Astrocyte (in vitro differentiated cells and primary cell): ENCODE measurements at regions not wholly inside any gene's neighbourhood (a gene's known extent, or its start where the extent isn't known, plus 50 kb on each side); places are given as distances from the start of the nearest gene placed in this dataset.

Experiments used
- DNase-seq: peaks from one replicate; pipeline ENCODE4 v3.0.0-alpha.2; 2010; ENCODE audit warnings: low read depth
- FAIRE-seq: peaks from 2 replicates; lab custom pipeline; 2011; peaks lifted over from hg19 to GRCh38; lab: Jason Lieb, UNC
- H2AFZ ChIP-seq: 2 replicates; pipeline ENCODE4 v1.6.0; 2012; ENCODE audit warnings: low read depth, low read length, inconsistent platforms
- H3K27ac ChIP-seq: 2 replicates; pipeline ENCODE4 v1.5.1; 2011; ENCODE audit warnings: low read depth, low read length, inconsistent platforms
- H3K27me3 ChIP-seq: 2 replicates; pipeline ENCODE4 v1.6.0; 2011; ENCODE audit warnings: low read length, inconsistent platforms; ENCODE audit not compliant: insufficient read depth
- H3K36me3 ChIP-seq: 2 replicates; pipeline ENCODE4 v1.5.1; 2011; ENCODE audit warnings: low read length, inconsistent platforms; ENCODE audit not compliant: insufficient read depth
- H3K4me1 ChIP-seq: 2 replicates; pipeline ENCODE4 v1.5.1; 2011; ENCODE audit warnings: low read length, inconsistent platforms; ENCODE audit not compliant: insufficient read depth
- H3K4me2 ChIP-seq: 2 replicates; pipeline ENCODE4 v1.6.0; 2012; ENCODE audit warnings: low read length, inconsistent platforms
- H3K4me3 ChIP-seq: 2 replicates; pipeline ENCODE4 v1.5.1; 2011; ENCODE audit warnings: low read depth, mild to moderate bottlenecking, low read length, inconsistent platforms; ENCODE audit not compliant: insufficient read depth
- H3K79me2 ChIP-seq: 2 replicates; pipeline ENCODE4 v1.6.0; 2012; ENCODE audit warnings: mild to moderate bottlenecking, low read length, inconsistent platforms; ENCODE audit not compliant: insufficient read depth
- H3K9ac ChIP-seq: 2 replicates; pipeline ENCODE4 v1.6.0; 2012; ENCODE audit warnings: mild to moderate bottlenecking, low read length, inconsistent platforms
- H3K9me3 ChIP-seq: 2 replicates; pipeline ENCODE4 v1.5.1; 2012; ENCODE audit warnings: low read depth, mild to moderate bottlenecking, low read length, inconsistent platforms; ENCODE audit not compliant: insufficient read depth
- H4K20me1 ChIP-seq: 2 replicates; pipeline ENCODE4 v1.6.0; 2012; ENCODE audit warnings: low read length, inconsistent platforms; ENCODE audit not compliant: insufficient read depth
- H3K27ac Mint-ChIP-seq: one replicate; pipeline ENCODE4 v1.8.0; 2021; ENCODE audit warnings: mild to moderate bottlenecking, mixed read lengths; ENCODE audit not compliant: unreplicated experiment
- H3K27me3 Mint-ChIP-seq: one replicate; pipeline ENCODE4 v1.8.0; 2021; ENCODE audit warnings: low read depth, mixed read lengths; ENCODE audit not compliant: unreplicated experiment
- H3K36me3 Mint-ChIP-seq: one replicate; pipeline ENCODE4 v1.8.0; 2021; ENCODE audit warnings: low read depth, mixed read lengths; ENCODE audit not compliant: unreplicated experiment
- H3K4me1 Mint-ChIP-seq: one replicate; pipeline ENCODE4 v1.8.0; 2021; ENCODE audit warnings: low read depth, mixed read lengths; ENCODE audit not compliant: unreplicated experiment
- H3K4me3 Mint-ChIP-seq: one replicate; pipeline ENCODE4 v1.8.0; 2021; ENCODE audit warnings: mild to moderate bottlenecking, moderate library complexity, mixed read lengths; ENCODE audit not compliant: unreplicated experiment
- H3K9me3 Mint-ChIP-seq: one replicate; pipeline ENCODE4 v1.8.0; 2021; ENCODE audit warnings: mild to moderate bottlenecking, mixed read lengths; ENCODE audit not compliant: unreplicated experiment
- EZH2 ChIP-seq: IDR thresholded peaks from 2 replicates; pipeline ENCODE4 v1.6.1; 2012; ENCODE audit warnings: mild to moderate bottlenecking, low read length, inconsistent platforms; ENCODE audit not compliant: insufficient read depth
- TF ChIP-seq, protein P1 (sequence below): IDR thresholded peaks from 2 replicates; pipeline ENCODE4 v1.5.1; 2011; ENCODE audit warnings: low read depth, mild to moderate bottlenecking, inconsistent platforms, low read length, moderate library complexity; ENCODE audit not compliant: insufficient read depth

DNA sequence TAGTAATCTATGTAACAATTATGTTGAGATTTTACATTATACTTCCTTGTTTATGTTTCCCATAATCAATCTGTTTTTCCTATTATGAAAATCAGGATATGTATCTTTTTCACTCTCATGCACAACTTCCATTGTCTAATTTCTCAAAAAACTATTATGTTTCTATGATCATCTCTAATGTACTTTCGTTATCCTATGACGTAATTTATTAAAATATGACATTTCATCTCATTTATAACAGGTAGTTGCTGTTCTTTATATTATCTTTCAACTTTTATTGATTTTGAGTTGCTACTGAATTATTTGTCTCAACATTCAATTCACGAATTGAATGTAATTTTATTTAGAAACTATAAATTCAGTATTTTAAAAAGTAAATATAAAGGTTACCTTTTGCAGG lies 100.8 kb upstream of the MAGEB18 start:
- H3K27me3 ChIP-seq = no peaks in the 10 kb centered on the region
- FAIRE-seq = peak; percentile 67
- no peaks in the 10 kb centered on the region for H3K4me1 Mint-ChIP-seq

DNA sequence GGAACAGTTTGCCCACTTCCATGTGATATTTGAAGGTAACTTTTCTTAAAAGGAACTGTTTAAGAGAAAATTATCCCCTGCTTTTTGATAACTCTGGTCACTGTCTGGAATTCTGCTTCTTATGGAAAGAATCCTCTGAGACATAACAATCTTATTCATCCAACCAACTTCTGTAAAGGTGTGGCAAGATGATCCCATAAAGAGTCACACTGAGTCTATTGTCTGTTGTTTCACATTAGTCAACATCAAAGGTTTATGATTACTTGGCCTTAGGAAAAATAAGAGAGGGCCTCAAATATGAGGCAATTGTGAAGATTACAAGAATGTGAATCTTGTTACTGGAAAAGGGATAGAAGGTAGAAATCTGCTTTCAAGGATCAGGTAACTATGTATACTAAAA lies 88.0 kb upstream of the MAGEB18 start:
- Mint-ChIP-seq H3K4me1 (no peaks in the 10 kb centered on the region), H3K36me3 (no peaks in the 10 kb centered on the region), H3K27me3 (no peaks in the 10 kb centered on the region), H3K4me3 (no peak overlapping the region), H3K27ac (no peak overlapping the region), H3K9me3 (peaks cover 1% of the 10 kb centered on the region)
- Histone ChIP-seq H3K4me1 (no peaks in the 10 kb centered on the region), H3K9ac (no peak overlapping the region), H3K27me3 (no peaks in the 10 kb centered on the region), H3K4me2 (no peak overlapping the region), H3K4me3 (no peak overlapping the region), H3K9me3 (no peaks in the 10 kb centered on the region), H3K79me2 (no peaks in the 10 kb centered on the region), H3K27ac (no peak overlapping the region), H3K36me3 (no peaks in the 10 kb centered on the region), H4K20me1 (no peaks in the 10 kb centered on the region), H2AFZ (no peak overlapping the region)
- TF ChIP-seq, protein P1, sequence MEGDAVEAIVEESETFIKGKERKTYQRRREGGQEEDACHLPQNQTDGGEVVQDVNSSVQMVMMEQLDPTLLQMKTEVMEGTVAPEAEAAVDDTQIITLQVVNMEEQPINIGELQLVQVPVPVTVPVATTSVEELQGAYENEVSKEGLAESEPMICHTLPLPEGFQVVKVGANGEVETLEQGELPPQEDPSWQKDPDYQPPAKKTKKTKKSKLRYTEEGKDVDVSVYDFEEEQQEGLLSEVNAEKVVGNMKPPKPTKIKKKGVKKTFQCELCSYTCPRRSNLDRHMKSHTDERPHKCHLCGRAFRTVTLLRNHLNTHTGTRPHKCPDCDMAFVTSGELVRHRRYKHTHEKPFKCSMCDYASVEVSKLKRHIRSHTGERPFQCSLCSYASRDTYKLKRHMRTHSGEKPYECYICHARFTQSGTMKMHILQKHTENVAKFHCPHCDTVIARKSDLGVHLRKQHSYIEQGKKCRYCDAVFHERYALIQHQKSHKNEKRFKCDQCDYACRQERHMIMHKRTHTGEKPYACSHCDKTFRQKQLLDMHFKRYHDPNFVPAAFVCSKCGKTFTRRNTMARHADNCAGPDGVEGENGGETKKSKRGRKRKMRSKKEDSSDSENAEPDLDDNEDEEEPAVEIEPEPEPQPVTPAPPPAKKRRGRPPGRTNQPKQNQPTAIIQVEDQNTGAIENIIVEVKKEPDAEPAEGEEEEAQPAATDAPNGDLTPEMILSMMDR = no peak
- TF ChIP-seq EZH2 = no peak
- no peak for DNase-seq
- FAIRE-seq = peak; percentile 73

More for the DNA sequence above, 100.8 kb upstream of the MAGEB18 start:
- no peaks in the 10 kb centered on the region for H4K20me1 ChIP-seq
- no peak overlapping the region for H2AFZ ChIP-seq
- H3K4me1 ChIP-seq = no peaks in the 10 kb centered on the region
- no peaks in the 10 kb centered on the region for H3K9me3 ChIP-seq
- no peak overlapping the region for H3K4me3 Mint-ChIP-seq
- H3K4me2 ChIP-seq = no peak overlapping the region
- H3K36me3 ChIP-seq = no peaks in the 10 kb centered on the region
- no peak overlapping the region for H3K9ac ChIP-seq
- no peak for DNase-seq
- no peak overlapping the region for H3K4me3 ChIP-seq
- H3K27me3 Mint-ChIP-seq = no peaks in the 10 kb centered on the region
- no peak overlapping the region for H3K27ac ChIP-seq
- H3K9me3 Mint-ChIP-seq = no peaks in the 10 kb centered on the region
- no peak overlapping the region for H3K27ac Mint-ChIP-seq
- TF ChIP-seq, protein P1 = no peak
- TF ChIP-seq EZH2 = no peak
- H3K36me3 Mint-ChIP-seq = no peaks in the 10 kb centered on the region
- no peaks in the 10 kb centered on the region for H3K79me2 ChIP-seq

DNA sequence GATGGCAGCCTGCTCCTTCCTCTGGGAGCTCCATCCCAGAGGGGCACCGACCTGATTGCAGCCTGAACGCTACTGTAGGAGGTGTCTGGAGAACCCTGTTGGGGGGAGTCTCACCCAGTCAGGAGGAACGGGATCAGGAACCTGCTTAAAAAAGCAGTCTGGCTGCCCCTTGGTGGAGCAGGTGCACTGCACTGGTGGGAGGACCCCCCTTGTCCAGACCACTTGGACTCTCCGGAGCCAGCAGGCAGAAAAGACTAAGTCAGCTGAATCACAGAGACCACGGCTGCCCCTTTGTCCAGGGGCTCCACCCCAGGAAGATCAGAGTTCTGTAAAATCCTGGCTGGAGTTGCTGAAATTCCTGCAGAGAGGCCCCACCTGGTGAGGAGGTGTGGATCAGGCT lies 67.3 kb upstream of the MAGEB18 start:
- TF ChIP-seq, protein P1 = no peak
- no peak for TF ChIP-seq EZH2
- Histone ChIP-seq H2AFZ (no peak overlapping the region), H3K4me1 (no peaks in the 10 kb centered on the region), H3K27me3 (no peaks in the 10 kb centered on the region), H3K9me3 (no peaks in the 10 kb centered on the region), H3K27ac (no peak overlapping the region), H3K9ac (no peak overlapping the region), H4K20me1 (no peaks in the 10 kb centered on the region), H3K79me2 (no peaks in the 10 kb centered on the region), H3K4me2 (no peak overlapping the region), H3K4me3 (no peak overlapping the region), H3K36me3 (no peaks in the 10 kb centered on the region)
- no peak overlapping the region for H3K27ac Mint-ChIP-seq
- H3K9me3 Mint-ChIP-seq = no peaks in the 10 kb centered on the region
- DNase-seq (no peak), FAIRE-seq (no peak)
- H3K4me1 Mint-ChIP-seq = no peaks in the 10 kb centered on the region
- no peaks in the 10 kb centered on the region for H3K36me3 Mint-ChIP-seq
- no peaks in the 10 kb centered on the region for H3K27me3 Mint-ChIP-seq
- H3K4me3 Mint-ChIP-seq = no peak overlapping the region
